UCSD-AML1 (cell line): ENCODE measurements at regions not wholly inside any gene's neighbourhood (a gene's known extent, or its start where the extent isn't known, plus 50 kb on each side); places are given as distances from the start of the nearest gene placed in this dataset.

Experiments
- DNase-seq: peaks from one replicate; lab custom pipeline; 2025; ENCODE audit not compliant: unreplicated experiment; lab: John Stamatoyannopoulos, UW

DNA sequence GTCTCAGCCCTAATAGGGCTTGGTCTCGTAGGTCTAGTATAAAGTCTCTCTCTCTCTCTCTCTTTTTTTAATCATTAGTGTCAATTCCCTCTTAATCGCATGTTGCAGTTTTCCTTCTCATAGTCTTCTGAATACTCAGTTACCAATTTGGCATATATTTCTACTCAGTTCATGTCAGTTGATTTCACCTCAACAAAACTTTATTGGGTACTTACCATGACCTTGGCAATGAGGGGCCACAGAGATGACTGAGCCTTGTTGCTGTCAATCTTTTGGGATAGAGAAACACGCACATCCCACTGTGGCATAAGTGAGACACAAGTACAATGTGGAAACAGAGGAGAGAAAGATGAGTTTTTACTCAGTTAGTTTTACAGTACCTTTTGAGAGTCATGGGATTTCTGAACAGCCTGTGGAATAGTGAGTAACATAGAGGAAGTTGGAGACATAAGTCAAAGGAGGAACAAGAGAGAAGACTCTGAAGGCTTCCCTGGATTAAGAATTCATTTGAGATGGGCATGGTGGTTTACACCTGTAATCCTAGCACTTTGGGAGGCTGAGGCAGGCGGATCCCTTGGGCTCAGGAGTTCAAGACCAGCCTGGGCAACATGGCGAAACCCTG is 150.2 kb upstream of the CBLB start:
- DNase-seq: no peak

DNA sequence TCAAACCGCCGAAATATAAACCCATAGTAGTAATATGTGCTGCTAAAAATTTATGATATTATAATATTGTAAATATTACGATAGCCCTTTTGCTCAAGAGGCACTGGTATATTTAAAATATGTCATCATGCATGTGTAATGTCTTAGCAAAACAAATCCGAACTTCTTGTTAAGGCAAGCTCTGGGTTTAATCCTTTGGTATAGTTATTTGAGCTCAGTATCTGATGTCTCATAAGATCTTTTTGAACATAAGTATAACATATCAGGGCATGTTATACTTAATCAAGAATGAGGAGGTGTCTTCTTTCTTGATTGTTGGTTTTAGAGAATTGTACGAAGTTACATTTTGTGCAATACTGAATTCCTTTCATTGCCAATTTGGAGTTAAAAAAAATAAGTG is 154.1 kb upstream of the CBLB start:
- DNase-seq: no peak

DNA sequence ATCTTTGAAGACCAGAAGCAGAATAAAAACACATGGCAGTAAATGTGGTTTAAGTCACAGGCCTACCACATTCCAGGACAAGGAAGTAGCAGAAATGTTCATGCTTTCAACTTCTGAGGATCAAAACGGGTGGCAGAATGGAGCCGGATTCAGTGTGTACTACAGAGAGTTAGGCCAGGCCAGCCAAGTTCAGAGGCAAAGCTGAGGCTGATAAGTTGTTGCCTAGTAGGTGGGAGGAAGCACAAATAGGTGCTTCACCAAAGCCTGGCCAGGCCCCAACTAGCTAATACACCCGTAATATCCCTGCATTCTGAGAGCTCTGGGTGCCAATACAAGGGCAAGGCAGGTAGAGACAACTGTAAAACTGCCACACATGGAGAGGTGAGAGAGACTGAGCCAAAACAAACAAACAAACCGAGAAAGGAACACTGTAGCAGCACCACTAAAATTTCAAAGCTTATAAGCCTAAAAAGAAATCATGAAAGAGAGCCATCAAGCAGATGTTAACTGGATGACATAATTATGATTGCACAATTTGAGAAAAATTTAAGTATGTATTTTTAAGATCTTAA is 156.4 kb upstream of the CBLB start:
- peak; percentile 10 for DNase-seq

DNA sequence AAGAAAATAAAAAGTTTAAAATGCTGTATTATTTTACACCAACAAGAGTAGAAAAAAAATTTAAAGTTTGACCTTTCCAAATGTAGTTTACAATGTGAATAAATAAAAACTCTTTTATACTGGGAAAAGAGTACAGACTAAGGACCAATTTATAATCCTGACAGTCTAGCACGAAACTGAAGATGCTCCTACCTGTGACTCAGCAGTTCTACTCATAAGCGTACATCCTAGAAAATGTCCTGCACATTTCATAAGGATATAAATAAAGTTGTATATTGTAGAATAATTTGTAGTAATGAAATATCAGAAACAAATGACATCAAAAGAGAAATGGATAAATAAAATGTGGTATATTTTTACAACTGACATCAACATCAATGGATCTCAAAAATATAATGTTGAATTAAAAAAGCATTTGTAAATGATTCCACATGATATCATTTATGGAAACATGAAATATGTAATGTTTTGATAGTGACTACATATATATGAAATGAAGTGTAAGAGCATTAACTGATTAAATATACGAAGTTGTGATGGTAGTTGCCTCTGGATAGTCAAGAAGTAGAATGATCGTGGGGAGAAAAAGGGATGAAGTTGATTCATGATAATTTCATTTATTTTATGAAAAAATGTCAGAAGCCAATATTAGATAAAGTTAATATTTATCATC is 161.3 kb upstream of the CBLB start:
- no peak for DNase-seq

DNA sequence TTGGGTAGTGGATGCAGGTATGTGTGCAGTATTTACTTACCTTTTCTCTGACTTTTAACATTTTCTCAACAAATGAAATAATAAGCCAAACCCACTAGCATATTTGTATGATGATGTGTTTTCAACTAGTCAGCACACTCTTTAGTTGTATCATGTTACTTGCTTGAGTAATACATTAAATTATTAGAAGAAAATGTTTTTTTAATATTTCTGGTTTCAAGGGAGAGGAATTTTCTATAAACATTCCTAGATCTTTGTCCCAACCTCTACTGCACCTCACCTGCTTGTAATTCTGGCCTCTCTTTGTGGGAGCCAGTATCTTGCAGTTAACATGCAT is 161.8 kb upstream of the CBLB start:
- DNase-seq: no peak

DNA sequence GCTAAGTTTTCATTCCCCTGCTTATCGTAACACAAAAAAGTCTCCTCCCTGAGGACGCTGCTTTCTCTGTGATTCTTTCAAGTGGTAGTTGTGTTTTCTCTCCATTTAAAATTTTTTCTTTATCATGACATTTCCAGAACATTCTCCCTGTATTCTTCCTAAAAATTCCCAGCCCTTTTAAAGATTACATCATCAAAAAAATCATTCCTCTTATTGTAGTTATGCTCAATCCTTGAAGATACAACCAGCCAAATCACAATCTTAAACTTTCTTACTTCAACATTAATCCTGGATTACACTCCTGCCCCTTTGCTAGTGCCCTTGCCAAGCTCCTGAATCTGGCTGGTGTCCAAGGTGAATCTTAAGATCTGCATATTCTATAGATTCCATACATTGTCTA is 163.7 kb upstream of the CBLB start:
- no peak for DNase-seq

DNA sequence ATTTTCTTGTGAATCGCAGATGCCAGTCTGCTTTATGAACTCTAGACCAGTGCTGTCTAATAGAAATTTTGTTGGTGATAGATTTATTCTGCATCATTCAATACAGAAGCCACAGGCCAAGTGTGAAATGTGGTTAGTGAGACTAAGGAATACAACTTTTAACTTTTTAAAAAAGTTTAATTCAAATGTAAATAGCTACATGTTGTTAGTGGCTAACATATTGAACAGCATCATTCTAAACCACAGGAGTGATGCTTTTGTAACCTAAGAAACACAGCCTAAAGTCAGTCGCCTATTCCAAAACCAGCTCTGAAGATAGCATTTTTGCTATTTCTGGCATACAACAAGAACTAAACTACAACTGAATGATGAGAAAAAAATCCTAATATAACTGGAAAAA is 164.8 kb upstream of the CBLB start:
- DNase-seq: no peak

DNA sequence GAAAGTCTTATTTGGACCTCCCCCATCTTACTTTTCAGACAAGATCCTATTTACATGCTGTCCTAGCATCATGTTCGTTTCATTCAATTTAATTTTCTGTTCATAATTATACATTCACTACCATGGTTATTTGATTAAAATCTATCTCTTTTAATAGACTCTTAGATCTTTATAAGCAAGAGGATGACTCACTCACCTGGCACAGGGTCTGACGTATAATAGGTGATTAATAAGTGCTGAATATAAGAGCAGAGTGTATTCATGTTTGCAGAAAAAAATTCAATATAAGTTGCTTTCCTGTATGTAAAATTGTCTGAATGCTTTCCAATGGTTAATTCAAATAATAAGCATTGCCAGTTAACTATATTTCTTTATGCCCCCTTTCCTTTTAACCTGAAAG is 165.5 kb upstream of the CBLB start:
- no peak for DNase-seq

DNA sequence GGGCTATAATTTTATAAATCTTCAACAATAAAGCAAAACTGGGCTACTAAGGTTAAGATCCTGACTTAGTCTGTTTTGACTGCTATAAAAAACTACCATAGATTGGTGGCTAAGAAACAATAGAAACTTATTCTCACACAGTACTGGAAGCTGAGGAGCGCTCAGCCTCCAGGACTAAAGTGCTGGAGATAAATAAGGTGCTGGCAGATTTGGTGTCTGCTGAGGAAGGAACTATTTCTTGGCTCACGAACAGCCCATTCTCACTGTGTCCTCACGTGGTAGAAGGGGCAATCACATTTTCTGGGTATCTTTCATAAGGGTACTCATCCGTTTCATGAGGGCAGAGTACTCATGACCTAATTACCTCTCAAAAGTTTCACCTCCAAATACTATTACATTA is 166.8 kb upstream of the CBLB start:
- no peak for DNase-seq

DNA sequence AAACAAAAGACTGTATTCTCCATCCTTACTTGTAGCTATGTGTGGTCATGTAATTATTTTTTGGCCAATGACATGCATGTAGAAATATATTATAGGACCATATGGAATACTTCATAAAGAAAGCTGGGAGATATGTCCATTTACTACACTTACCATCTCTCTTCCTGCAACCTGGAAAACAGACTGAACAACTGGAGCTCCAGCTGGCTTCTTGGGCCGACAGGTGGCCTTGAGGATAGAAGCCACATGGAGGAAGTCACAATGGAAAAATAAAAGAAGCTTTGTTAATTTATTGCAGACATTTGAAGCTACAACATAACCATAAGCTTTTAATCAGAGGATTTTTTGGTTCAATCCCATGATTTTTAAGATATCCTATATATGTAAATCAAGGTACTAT is 167.9 kb upstream of the CBLB start:
- no peak for DNase-seq

DNA sequence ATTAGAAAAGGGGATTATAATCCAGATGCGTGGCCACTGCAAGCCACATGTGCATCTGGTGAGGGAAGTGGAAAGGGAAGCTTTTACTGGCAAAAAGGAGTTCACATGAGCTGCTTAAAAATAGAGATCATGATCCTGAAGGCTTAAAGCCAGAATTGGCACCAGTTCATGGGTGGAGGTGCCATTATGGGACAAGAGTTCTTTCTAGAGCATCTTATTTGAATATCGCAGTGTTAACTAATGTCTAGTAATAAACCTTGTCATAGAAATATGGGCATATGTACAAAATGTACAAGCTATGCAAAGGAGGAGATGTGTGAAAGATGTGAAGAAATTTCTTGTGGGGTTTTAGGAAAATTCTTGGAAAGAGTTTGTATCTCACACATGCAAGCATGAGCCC is 178.4 kb upstream of the CBLB start:
- no peak for DNase-seq

DNA sequence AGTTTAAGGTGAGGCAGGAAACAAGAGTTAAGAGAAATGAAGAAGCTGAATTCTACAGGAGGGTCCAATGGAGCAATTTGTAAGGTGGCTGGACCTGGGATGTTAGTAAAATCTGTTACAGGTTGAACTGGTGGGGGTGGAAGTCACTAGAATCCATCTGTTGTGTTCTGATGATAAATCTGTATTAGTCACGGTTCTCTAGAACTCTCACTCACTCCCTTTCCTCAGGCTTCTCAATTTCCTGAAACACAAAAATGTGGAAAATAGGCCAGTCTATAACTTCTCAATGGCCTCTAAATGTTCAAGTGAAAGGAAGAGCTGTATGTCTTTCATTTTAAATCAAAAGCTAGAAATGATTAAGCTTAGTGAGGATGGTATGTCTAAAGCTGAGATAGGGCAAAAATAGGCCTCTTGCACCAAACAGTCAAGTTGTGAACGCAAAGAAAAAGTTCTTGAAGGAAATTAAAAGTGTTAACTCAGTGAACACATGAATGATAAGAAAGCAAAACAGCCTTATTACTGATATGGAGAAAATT is 180.2 kb upstream of the CBLB start:
- no peak for DNase-seq

DNA sequence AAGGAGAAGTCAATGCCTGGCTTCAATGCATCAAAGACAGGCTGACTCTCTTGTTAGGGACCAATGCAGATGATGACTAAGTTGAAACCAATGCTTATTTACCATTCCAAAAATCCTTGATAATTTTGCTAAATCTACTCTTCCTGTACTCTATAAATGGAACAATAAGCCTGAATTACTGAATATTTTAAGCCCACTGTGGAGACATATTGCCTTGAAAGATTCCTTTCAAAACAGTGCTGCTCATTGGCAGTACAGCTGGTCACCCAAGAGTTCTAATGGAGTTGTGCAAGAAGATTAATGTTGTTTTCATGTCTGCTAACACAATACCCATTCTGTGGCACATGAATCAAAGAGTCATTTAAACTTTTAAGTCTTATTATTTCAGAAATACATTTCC is 181.0 kb upstream of the CBLB start:
- DNase-seq: no peak

DNA sequence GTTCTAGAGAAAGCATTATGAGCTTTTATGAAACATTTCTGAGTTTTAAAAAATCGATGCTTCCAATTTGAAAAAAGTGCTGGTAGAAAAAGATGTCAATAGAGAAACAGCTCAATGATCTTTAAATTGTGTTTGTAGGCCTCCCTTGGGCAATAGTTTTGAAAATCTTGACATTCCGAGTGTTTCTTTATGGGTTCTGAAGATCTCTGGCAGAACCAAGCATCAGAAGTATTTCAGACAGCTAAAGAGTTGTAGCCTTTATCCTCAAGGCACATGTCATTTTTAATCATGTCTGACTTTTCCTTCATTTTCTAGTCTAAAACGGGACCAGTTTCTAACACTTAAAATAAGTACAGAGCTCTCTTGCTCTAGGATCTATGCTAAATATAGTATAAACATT is 188.1 kb upstream of the CBLB start:
- DNase-seq: no peak

DNA sequence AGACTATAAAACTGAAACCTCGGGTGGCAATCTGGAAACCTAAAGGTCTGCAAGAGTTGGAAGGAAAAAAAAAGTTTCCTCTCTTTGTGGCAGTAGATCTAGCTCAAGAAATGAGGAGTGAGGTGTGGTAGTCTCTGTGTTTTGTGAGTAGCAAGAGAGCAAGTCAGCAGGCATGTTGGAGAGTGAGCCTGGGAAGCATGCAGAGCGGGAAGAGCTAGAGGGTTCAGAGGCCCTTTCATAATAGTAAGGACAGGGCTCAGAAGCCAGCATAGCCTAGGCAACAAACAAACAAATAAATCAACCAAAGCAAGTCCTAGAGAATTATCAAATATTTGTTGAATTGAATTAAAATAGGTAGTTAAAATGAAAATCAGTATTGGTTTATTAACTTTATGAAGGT is 189.7 kb upstream of the CBLB start:
- no peak for DNase-seq

DNA sequence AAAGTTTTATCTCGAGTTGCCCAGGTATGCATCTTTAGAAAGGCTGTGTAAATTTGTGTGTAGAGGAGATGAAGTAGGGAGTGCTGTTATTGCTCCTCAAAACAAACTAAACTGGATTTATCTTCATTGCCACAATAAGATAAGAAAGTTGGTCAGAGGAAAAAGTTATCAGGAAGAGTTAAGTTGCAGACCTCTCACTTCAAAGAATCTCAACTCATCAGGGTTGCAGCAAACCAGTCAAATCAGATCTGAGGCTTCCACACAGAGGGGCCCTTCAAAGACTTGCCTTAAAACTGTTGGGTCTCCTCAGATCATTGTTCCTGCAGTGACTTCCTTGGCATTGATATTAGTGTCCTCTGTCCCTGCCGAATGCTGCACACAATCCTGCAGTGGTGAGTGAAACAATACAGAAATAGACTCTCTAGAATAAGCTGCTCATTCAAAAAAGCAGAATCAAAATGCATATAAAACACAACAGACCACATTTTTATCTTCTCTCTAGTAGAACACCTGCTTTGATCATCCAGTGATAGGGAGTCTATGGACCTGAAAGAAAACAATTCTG is 191.2 kb upstream of the CBLB start:
- no peak for DNase-seq

DNA sequence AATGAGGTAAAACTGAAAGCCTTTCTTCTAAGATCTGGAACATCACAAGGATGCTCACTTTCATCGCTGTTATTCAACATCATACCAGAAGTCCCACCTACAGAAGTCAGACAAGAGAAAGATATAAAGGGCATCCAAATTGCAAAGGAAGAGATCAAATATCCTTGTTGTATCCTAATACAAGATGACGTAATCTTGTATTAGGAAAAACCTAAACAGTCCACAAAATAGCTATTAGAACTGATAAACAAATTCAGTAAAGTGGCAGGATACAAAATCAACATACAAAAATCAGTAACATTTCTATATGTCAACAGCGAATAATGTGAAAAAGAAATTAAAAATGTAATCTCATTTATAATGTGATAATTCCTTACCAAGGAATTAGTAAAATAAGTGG is 195.1 kb upstream of the CBLB start:
- no peak for DNase-seq

DNA sequence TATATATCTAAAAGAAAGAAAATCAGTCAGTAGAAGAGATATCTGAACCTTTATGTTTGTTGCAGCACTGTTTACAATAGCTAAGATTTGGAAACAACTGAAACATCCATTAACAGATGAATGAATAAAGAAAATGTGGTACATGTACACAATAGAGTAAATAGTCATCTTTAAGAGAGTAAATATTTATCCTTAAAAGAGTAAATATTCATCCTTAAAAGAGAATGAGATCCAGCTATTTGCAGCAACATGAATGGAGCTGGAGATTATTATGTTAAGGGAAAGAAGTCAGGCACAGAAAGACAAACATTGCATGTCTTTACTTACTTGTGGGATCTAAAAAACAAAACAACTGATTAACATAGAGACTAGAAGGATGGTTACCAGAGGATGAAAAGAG is 197.0 kb upstream of the CBLB start:
- no peak for DNase-seq

DNA sequence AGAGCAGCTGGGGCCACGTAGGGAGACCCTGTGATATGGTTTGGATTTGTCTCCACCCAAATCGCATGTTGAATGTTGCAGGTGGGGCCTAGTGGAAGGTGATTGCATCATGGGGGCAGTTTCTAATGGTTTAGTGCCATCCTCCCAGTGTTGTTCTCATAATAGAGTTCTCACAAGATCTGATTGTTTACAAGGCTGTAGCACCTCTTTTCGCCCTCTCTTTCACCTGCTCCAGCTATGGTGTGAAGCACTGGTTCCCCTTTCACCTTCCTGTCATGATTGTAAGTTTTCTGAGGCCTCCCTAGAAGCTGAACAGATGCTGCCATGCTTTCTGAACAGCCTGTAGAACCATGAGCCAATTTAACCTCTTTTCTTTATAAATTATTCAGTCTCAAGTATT is 198.9 kb upstream of the CBLB start:
- no peak for DNase-seq

DNA sequence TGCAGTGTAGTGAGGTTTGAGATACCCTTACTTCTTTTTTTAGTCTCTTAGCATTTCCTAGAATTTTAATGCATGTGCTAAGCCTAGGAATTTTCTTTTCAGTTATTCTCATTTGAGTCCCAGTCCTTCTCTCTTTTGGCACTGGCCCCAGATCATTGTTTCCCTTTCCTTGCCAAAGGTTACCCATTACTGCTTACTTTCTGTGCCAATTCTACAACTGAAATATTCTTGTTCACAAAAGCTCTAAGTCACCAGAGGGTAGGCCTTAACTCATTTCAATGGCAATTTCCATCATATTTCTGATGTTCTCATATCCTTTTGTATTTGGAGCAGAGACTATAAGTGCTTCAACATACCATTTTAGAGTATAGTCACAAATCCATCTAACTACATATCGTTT is 199.6 kb upstream of the CBLB start:
- DNase-seq: no peak

DNA sequence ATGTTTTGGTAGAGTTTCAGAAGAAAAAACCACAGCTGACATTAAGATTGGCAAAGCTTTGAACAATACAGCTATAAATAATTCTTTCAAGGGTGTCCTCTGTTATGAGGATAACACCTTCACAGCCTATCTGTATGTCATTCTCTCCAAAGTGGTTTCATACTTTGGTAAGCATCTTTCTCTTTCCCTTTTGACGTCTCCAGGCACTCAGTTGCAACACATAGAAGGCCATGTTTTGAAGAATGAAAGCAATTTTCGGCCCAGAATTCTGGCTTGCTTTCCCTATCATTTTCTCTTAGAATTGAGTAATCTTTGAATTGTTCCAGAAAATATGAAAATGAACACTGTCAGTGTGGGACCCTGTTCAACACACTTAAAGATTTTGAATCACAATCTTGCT is 200.0 kb upstream of the CBLB start:
- DNase-seq: no peak

DNA sequence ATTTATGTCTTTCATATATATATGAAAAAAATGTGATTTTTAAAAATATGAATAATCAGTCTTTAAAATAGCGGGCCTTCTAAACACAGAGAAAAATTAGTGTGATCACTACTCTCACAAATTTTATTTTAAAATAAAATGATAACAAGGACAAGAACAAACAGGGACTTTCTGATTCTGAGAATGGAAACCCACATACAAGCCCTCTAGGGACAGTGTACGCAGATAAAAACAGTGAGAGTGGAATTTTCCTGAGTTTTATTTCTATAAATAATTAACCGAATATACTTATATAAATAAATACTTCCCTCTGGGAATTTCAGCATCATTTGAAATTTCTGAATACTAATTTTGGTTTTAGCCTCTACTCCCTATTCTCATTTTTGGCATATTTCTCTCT is 201.4 kb upstream of the CBLB start:
- no peak for DNase-seq

DNA sequence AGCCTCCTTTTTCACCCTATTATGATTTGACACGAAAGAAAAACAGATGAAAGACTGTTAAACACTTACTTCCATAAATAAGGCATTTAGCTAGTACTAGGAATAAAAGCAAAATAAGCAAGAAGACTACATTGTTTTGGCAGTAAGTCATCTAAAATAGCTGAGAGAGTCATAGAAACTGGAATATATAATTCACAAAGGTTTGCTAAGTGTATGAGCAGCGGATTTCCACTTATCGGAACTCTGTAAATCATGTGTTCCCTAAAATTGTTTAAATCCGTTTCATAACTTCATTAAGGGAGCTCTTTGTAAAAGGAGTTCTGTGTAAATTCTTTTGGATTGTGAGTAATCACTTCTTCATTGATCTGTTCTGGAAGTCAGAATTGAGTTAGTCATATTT is 202.5 kb upstream of the CBLB start:
- DNase-seq: no peak
